HG02973 (cell line): ENCODE measurements at regions not wholly inside any gene's neighbourhood (a gene's known extent, or its start where the extent isn't known, plus 50 kb on each side); places are given as distances from the start of the nearest gene placed in this dataset.
"Not testable (repeated sequence)": the region's sequence is repeated elsewhere in the genome, so short reads cannot be mapped to it uniquely, and the experiment has no call there.

Experiments
- ATAC-seq: cut with Tn5 transposase; IDR thresholded peaks from one replicate; pipeline ENCODE4 v1.9.1; 2021; ENCODE audit warnings: moderate library complexity; ENCODE audit not compliant: unreplicated experiment

DNA sequence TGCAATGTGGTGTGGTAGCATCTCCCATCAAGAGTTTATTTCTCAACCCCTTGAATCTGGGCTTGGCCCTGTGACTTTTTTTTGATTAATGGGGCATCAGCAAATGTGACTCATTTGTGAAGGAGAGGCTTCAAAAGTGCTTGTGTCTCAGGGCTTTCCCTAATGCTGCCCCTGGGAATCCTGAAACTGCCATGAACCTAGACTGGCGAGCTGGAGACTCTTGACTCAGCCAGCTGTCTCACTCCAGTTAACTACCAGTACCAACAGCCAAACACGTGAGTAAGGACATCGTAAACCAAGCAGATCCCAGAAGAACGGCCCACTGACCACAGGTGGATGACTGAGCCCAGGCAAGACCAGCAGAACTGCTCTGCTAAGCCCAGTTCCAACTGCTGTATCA is 72.8 kb upstream of the ADTRP start:
- no peak for ATAC-seq

DNA sequence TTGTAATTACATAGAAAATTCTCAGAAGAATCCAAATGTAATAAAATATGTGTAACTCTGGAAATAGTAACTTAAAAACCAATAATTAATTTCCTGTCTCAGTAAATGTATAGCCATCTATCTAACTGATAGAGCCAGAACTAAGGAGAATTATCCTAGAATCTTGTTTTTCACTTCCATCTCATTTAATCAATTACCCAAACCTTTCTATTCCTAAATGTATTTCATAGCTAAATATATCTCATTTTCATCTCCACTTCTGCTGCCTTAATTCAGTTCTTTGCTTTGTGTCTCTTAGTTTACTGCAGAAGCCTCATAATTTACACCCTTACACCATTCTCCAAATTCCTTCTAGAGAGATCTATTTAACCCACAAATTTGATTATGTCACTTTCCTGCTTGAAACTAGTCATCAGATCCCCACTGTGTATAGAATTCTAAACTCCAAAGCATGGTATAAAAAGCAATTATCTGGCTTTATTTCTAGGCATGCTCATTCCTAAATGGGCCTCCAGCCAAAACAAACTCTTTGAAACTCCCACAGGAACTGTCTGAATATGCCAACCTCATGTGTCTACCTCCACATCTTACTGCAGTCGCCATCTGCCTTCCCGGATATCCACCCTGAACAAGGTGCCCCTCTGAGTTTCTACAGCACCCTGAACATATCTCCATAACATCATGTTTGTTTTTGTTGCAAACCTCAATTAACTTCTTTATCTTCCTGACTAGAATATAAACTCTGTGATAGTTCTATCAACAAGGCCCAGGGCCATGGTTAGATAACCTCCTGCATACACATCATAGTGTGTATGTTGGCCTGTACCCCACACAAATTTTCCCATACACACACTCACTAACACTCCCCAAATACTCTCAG is 70.5 kb upstream of the ADTRP start:
- no peak for ATAC-seq

GRCh38 chr6:11848346-11848651 is 69.7 kb upstream of the ADTRP start:
- ATAC-seq = no peak

DNA sequence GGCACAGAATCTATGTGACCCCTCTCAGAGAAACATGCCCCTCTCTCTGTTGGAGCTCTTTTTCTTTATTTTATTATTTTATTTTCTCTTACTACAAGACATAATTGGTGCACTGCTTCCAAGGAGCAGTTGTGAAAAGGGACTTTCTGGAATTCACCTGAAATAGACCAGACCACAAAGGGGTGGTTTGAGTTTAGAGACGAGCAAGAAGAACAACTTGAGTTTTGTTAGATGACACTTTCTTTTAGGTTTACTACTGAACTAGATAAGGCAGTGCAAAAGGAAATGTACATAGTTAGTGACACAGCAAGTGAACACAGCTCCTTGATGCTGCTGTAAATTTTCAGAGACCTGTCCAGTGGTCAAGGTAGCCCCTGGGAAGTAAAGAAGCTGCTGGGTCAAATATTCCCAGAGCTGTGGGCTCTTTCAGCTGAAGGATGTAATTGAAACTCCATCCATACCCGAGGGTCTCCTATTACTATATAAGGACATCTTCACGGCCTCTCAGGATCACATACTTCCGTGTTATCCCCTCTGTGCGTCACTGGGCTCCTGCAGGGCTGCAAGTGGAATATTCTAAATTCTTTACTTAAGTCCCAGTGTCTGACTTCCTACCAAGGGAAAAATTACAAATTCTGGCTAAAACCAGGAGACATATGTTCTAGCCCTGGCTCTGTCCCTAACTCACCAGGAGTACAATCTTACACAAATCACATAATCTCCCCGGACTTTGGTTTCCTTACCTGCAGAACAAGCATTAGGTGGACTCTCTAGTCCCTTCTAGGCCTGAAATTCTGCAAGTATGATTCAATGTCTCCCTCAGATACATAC is 69.1 kb upstream of the ADTRP start:
- no peak for ATAC-seq

GRCh38 chr6:11847068-11847467 is 68.5 kb upstream of the ADTRP start:
- not testable (repeated sequence) for ATAC-seq

DNA sequence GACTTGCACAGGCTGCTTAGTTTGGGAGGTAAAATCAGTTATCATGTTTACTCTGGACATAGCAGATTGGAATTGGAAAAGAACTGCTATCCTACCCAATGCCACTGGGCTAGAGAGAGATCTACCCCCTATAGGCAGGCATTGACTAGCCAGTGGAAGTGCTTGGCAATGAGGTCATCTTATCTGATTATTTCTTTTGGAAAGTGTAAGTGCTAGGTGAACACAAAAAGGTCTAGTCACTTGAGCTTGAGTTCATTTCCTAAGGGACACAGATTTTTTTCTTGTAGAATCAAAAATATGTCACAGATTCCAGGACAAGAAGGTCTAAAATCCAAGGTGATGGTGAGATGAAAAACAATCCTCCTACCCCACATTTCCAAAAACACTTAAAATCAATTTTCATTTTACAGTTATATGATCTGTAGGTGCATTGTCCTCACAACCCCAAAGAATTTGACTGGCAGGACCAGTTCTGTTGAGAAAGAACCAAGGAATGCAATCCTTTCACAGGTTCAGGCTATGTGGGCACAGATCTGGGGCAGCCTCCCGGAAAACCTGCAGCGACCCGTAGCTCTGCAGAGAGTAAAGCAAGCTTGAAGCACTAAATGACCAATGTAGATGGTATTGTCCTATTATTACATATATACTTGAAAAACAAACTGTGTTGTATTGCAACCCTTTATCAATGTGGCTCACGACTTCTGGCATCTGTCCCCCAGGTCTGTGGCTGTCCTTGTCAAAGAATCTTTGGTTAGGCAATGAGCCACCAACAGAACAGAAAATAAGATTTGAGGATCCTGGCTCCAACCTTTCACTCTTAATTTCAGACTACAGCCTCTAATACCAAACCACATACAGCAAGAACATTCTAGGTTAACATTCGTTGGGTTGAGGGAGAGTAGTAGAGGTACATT is 67.3 kb upstream of the ADTRP start:
- no peak for ATAC-seq

DNA sequence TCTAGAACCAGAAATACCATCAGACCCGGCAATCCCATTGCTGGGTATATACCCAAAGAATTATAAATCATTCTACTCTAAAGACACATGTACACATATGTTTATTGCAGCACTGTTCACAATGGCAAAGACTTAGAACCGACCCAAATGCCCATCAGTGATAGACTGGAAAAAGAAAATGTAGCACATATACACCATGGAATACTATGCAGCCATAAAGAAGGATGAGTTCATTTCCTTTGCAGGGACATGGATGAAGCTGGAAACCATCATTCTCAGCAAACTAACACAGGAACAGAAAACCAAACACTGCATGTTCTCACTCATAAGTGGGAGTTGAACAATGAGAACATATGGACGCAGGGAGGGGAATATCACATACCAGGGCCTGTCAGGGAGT is 64.2 kb upstream of the ADTRP start:
- ATAC-seq = not testable (repeated sequence)

DNA sequence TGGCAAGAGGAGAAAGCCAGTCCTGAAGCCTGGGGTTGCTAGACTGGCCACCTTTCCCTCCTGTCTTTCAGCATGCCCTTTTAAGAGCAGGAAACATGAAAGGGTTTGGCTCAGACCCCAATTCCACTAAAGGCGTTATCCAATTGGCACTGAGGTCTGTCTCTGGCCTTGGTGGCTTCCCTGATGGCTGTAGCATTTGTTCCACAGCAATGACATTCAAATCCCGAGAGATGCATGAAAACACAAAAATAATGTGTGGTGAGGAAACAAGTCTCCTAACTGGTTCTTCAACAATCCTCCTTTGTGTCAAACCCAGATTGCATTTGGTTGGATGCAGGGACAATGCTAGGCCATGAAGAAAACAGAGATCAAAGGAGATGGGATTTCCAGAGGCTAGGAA is 56.5 kb upstream of the ADTRP start:
- ATAC-seq = no peak

GRCh38 chr6:11833626-11834592 is 55.3 kb upstream of the ADTRP start:
- ATAC-seq = peak; percentile 78

DNA sequence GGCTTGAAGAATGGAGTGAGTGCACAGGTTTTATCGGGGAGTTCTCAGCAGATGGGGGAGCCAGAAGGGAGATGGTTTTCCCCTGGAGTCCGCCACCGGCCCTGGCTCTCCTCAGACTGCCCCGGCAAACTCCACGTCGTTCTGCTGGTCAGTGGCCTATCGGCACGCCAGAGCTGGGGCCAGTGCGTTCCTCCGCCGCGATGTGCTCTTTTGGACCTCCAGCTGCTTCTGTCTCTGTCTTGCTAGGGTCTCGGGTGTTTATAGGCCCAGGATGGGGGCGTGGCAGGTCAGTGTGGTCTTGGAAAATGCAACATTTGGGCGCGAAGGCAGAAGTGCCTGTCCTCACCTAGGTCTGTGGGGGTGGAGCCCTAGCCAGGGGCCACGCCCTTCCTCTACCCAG is 53.0 kb upstream of the ADTRP start:
- ATAC-seq = no peak

- ATAC-seq = no peak
These were observed 51.9 kb upstream of the ADTRP start for GRCh38 chr6:11830520-11830919.

DNA sequence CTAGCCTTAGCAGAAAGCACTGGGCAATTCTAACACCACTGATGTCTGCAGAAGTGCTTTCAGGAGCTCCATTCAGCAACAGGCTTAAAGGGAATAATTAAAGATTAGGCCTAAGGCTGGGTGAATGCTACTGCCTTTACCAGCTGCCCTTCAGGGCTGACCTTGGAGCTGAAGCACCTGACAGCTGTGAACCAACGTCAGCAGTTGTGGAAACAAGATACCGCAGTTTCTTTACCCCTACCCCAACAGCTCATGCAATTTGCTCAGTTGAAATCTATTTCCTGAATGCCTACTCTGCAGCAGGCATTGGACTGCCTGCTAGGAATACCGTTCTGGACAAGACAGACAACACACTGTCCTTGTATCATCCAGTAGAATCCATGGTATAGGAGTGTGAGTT is 51.5 kb upstream of the ADTRP start:
- no peak for ATAC-seq

DNA sequence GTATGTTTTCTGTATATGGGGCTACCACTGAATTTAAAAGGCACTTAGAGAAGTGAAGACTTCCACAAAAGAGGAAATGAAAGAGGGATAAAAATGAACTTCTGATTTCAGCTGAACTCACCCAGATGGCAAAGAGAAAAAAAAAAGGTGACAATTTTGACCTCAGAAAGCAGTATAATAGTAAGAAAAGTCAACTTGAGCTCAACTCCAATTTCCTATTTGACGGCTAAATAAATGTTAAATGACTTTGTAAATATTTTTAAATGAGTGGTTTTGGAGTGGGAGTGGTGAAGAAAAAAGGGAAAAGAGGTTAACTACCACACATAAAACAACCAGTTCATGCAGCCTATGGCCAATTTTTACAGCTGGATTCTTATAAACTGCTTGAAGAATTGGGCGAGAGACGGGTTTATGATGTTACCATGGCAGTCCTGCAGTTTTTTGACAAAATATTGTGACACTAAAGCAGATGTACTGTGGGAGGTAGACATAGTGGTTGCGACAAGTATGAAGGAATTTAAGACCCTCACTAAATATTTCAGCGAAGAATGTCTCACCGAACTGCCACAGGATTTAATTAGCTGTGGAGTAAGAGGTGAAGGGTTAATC is 49.8 kb upstream of the ADTRP start:
- no peak for ATAC-seq
